ENCODE measurements at regions not wholly inside any gene's neighbourhood (a gene's known extent, or its start where the extent isn't known, plus 50 kb on each side); places are given as distances from the start of the nearest gene placed in this dataset.

DNA sequence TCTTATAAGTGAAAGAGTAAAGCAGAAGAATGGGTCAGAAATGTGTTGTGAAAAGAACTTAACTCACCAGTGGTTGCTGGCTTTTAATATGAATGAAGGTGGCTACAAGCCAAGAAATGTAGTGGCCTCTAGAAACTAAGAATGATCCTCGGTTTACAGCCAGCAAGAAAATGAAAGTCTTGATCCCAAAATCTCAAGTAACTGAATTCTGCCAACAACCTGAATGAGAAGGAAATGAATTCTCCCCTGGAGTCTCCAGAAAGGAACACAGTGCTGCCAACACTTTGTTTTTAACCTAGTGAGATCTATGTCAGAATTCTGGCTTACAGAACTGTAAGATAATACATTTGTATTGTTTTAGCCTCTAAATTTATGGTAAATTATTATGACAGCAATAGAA, 193.0 kb downstream of the FZD1 start:
- no peaks in the 10 kb centered on the region for H3K79me2 ChIP-seq (ENCODE audit: insufficient read depth, low read depth)
- no peaks in the 10 kb centered on the region for H3K4me1 ChIP-seq (ENCODE audit: low read depth, poor library complexity, severe bottlenecking)
- H3K4me3 ChIP-seq (IDR thresholded peaks at IDR 0.05; ENCODE audit: insufficient read depth, low read depth, low read length) = no peak overlapping the region
- no peaks in the 10 kb centered on the region for H3K27me3 ChIP-seq (ENCODE audit: insufficient read depth, low read depth)
- H2AFZ ChIP-seq (ENCODE audit: low read depth) = no peak overlapping the region
- H3K4me2 ChIP-seq = no peak overlapping the region
- no peaks in the 10 kb centered on the region for H3K36me3 ChIP-seq (ENCODE audit: insufficient read depth)
- TF ChIP-seq, protein P1, sequence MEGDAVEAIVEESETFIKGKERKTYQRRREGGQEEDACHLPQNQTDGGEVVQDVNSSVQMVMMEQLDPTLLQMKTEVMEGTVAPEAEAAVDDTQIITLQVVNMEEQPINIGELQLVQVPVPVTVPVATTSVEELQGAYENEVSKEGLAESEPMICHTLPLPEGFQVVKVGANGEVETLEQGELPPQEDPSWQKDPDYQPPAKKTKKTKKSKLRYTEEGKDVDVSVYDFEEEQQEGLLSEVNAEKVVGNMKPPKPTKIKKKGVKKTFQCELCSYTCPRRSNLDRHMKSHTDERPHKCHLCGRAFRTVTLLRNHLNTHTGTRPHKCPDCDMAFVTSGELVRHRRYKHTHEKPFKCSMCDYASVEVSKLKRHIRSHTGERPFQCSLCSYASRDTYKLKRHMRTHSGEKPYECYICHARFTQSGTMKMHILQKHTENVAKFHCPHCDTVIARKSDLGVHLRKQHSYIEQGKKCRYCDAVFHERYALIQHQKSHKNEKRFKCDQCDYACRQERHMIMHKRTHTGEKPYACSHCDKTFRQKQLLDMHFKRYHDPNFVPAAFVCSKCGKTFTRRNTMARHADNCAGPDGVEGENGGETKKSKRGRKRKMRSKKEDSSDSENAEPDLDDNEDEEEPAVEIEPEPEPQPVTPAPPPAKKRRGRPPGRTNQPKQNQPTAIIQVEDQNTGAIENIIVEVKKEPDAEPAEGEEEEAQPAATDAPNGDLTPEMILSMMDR (conservative IDR thresholded peaks at IDR 0.05; ENCODE audit: low read depth, low read length) = no peak
- H4K20me1 ChIP-seq (ENCODE audit: insufficient read depth) = no peaks in the 10 kb centered on the region
- H3K27ac ChIP-seq = no peak overlapping the region
- no peak overlapping the region for H3K9ac ChIP-seq

DNA sequence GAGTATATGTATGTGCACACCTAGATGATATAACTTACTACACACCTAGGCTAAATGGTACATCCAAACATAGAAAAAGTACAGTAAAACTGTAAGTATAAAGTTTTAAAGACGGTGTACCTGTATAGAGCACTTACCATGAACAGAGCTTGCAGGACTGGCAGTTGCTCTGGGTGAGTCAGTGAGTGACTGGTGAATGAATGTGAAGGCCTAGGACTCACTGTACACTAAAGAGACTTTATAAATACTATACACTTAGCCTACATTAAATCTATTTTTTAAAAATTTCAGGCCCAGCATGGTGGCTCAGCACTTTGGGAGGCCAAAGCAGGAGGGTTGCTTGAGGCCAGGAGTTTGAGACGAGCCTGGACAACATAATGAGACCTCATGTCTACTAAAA, 195.3 kb downstream of the FZD1 start:
- Histone ChIP-seq H3K4me2 (no peak overlapping the region), H4K20me1 (ENCODE audit: insufficient read depth) (no peaks in the 10 kb centered on the region), H3K79me2 (ENCODE audit: insufficient read depth, low read depth) (no peaks in the 10 kb centered on the region), H2AFZ (ENCODE audit: low read depth) (no peak overlapping the region), H3K27ac (no peak overlapping the region), H3K4me3 (IDR thresholded peaks at IDR 0.05; ENCODE audit: insufficient read depth, low read depth, low read length) (no peak overlapping the region), H3K27me3 (ENCODE audit: insufficient read depth, low read depth) (no peaks in the 10 kb centered on the region), H3K9ac (no peak overlapping the region), H3K36me3 (ENCODE audit: insufficient read depth) (no peaks in the 10 kb centered on the region), H3K4me1 (ENCODE audit: low read depth, poor library complexity, severe bottlenecking) (no peaks in the 10 kb centered on the region)
- TF ChIP-seq, protein P1 (conservative IDR thresholded peaks at IDR 0.05; ENCODE audit: low read depth, low read length) = no peak

DNA sequence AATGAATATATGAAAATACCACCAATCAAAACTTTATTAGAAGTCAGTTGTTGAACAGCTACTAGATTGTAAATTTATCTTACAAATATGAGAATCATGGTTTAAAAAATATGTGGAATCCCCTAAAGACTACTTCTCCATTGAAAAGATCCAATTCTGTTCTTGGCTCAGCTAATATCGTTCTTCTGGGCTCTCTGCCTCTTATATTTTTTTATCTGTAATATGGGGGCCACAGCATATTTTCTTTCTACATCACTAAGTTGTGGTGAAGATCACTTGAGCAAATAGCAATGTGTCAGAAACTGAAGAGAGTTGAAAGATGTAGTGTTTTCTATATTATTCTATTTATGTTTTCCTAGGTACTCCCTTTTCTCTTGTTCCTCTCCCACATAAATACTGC, 198.1 kb downstream of the FZD1 start:
- Histone ChIP-seq H4K20me1 (ENCODE audit: insufficient read depth) (no peaks in the 10 kb centered on the region), H2AFZ (ENCODE audit: low read depth) (no peak overlapping the region), H3K79me2 (ENCODE audit: insufficient read depth, low read depth) (no peaks in the 10 kb centered on the region), H3K4me3 (IDR thresholded peaks at IDR 0.05; ENCODE audit: insufficient read depth, low read depth, low read length) (no peak overlapping the region), H3K36me3 (ENCODE audit: insufficient read depth) (no peaks in the 10 kb centered on the region), H3K4me1 (ENCODE audit: low read depth, poor library complexity, severe bottlenecking) (no peaks in the 10 kb centered on the region), H3K27ac (no peak overlapping the region), H3K9ac (no peak overlapping the region), H3K27me3 (ENCODE audit: insufficient read depth, low read depth) (no peaks in the 10 kb centered on the region), H3K4me2 (no peak overlapping the region)
- TF ChIP-seq, protein P1 (conservative IDR thresholded peaks at IDR 0.05; ENCODE audit: low read depth, low read length) = no peak

DNA sequence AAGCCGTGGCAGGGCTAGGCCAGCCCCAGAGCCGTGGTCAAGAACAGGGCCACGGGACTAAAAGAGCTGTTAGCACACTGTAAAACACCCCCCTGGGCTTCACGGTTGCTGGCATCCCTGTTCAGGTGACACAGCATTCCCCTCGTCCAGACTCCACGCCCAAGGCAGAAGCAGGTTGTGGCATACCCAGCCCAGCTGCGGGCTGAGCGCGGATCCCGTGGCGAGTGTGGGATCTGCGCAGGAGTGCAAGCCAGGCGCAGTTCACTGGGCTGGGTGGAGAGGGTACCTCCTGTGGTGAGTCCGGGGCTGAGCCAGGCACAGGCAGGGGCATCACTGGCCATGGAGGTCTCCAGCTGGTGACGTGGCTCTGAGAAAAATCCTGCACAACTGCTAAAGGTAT, 199.1 kb downstream of the FZD1 start:
- H4K20me1 ChIP-seq (ENCODE audit: insufficient read depth) = no peaks in the 10 kb centered on the region
- no peaks in the 10 kb centered on the region for H3K4me1 ChIP-seq (ENCODE audit: low read depth, poor library complexity, severe bottlenecking)
- H3K27me3 ChIP-seq (ENCODE audit: insufficient read depth, low read depth) = no peaks in the 10 kb centered on the region
- H3K4me2 ChIP-seq = no peak overlapping the region
- H3K4me3 ChIP-seq (IDR thresholded peaks at IDR 0.05; ENCODE audit: insufficient read depth, low read depth, low read length) = no peak overlapping the region
- H3K9ac ChIP-seq = no peak overlapping the region
- no peaks in the 10 kb centered on the region for H3K79me2 ChIP-seq (ENCODE audit: insufficient read depth, low read depth)
- no peak overlapping the region for H2AFZ ChIP-seq (ENCODE audit: low read depth)
- TF ChIP-seq, protein P1 (conservative IDR thresholded peaks at IDR 0.05; ENCODE audit: low read depth, low read length) = no peak
- H3K36me3 ChIP-seq (ENCODE audit: insufficient read depth) = no peaks in the 10 kb centered on the region
- H3K27ac ChIP-seq = no peak overlapping the region

Data from KMS-11 (cell line).